Smooth muscle cell of the brain vasculature (primary cell): ENCODE measurements at regions not wholly inside any gene's neighbourhood (a gene's known extent, or its start where the extent isn't known, plus 50 kb on each side); places are given as distances from the start of the nearest gene placed in this dataset.
A peak's percentile ranks its signal among the peaks of the same experiment; 100 is the strongest.

Experiments
- DNase-seq: peaks from one replicate; pipeline ENCODE4 v3.0.0-alpha.2; 2012; ENCODE audit warnings: low read depth, low spot score

- no peak for DNase-seq
Measured at GRCh38 chr5:21694567-21694966, 1158.6 kb downstream of the CDH12 start.

- no peak for DNase-seq
Measured at GRCh38 chr5:21693591-21693990, 1159.6 kb downstream of the CDH12 start.

- DNase-seq = no peak
Measured at GRCh38 chr5:21689587-21689986, 1163.6 kb downstream of the CDH12 start.

- DNase-seq = no peak
Measured at GRCh38 chr5:21688655-21689054, 1164.5 kb downstream of the CDH12 start.

- no peak for DNase-seq
Measured at GRCh38 chr5:21687621-21688020, 1165.5 kb downstream of the CDH12 start.

GRCh38 chr5:21686706-21687105 is 1166.4 kb downstream of the CDH12 start:
- DNase-seq = no peak

- DNase-seq = no peak
Measured at GRCh38 chr5:21685522-21685921, 1167.6 kb downstream of the CDH12 start.

GRCh38 chr5:21684992-21685391 is 1168.2 kb downstream of the CDH12 start:
- DNase-seq = no peak

GRCh38 chr5:21681911-21682310 is 1171.2 kb downstream of the CDH12 start:
- DNase-seq = no peak

GRCh38 chr5:21680641-21681040 is 1172.5 kb downstream of the CDH12 start:
- no peak for DNase-seq

- peak; percentile 3 for DNase-seq
Measured at GRCh38 chr5:21680196-21680595, 1172.9 kb downstream of the CDH12 start.

GRCh38 chr5:21678526-21678925 is 1174.6 kb downstream of the CDH12 start:
- DNase-seq = no peak

GRCh38 chr5:21672911-21673310 is 1180.2 kb downstream of the CDH12 start:
- DNase-seq = no peak

- no peak for DNase-seq
Measured at GRCh38 chr5:21672360-21672759, 1180.8 kb downstream of the CDH12 start.

GRCh38 chr5:21665524-21665923 is 1187.6 kb downstream of the CDH12 start:
- no peak for DNase-seq

- no peak for DNase-seq
Measured at GRCh38 chr5:21663082-21663481, 1190.1 kb downstream of the CDH12 start.

GRCh38 chr5:21661184-21661583 is 1192.0 kb downstream of the CDH12 start:
- DNase-seq = no peak

GRCh38 chr5:21654556-21654955 is 1198.6 kb downstream of the CDH12 start:
- DNase-seq = no peak

- DNase-seq = no peak
Measured at GRCh38 chr5:21649969-21650368, 1203.2 kb downstream of the CDH12 start.

GRCh38 chr5:21646469-21646868 is 1206.7 kb downstream of the CDH12 start:
- no peak for DNase-seq

- no peak for DNase-seq
Measured at GRCh38 chr5:21644032-21644431, 1209.1 kb downstream of the CDH12 start.

- DNase-seq = no peak
Measured at GRCh38 chr5:21642312-21642711, 1210.8 kb downstream of the CDH12 start.

GRCh38 chr5:21623831-21624230 is 1229.3 kb downstream of the CDH12 start:
- DNase-seq = no peak

- DNase-seq = no peak
Measured at GRCh38 chr5:21615195-21615765, 1237.9 kb downstream of the CDH12 start.
